ENCODE measurements at regions not wholly inside any gene's neighbourhood (a gene's known extent, or its start where the extent isn't known, plus 50 kb on each side); places are given as distances from the start of the nearest gene placed in this dataset.
"Not testable (repeated sequence)": the region's sequence is repeated elsewhere in the genome, so short reads cannot be mapped to it uniquely, and the experiment has no call there.

- no peak for ATAC-seq (replicated peaks in 1 of 2)
- Mint-ChIP-seq H3K4me1 (ENCODE audit: low read depth) (no peaks in the 10 kb centered on the region), H3K36me3 (ENCODE audit: insufficient read depth in 2 of 2) (no peaks in the 10 kb centered on the region)
Observed at GRCh38 chrX:75673468-75673867, 111.6 kb downstream of the MAGEE2 start.

GRCh38 chrX:75655627-75656026 lies 129.4 kb downstream of the MAGEE2 start:
- Mint-ChIP-seq H3K4me3 (no peak overlapping the region), H3K36me3 (ENCODE audit: insufficient read depth in 2 of 2) (peaks cover 4 to 5% of the 10 kb centered on the region in 2 donors), H3K27me3 (ENCODE audit: low read depth) (peaks cover 27% of the 10 kb centered on the region), H3K27ac (no peak overlapping the region), H3K9me3 (peaks cover 5 to 9% of the 10 kb centered on the region in 2 donors), H3K4me1 (ENCODE audit: low read depth) (no peaks in the 10 kb centered on the region)
- DNase-seq (no peak), ATAC-seq (replicated peaks in 1 of 2) (no peak)

More at GRCh38 chrX:75673468-75673867, 111.6 kb downstream of the MAGEE2 start:
- H3K27ac Mint-ChIP-seq: no peak overlapping the region
- peaks cover 14% of the 10 kb centered on the region for H3K27me3 Mint-ChIP-seq (ENCODE audit: low read depth)
- DNase-seq: no peak
- H3K9me3 Mint-ChIP-seq: peaks cover 0 to 8% of the 10 kb centered on the region in 2 donors
- no peak overlapping the region for H3K4me3 Mint-ChIP-seq

- Mint-ChIP-seq H3K4me3 (no peak overlapping the region), H3K27me3 (ENCODE audit: low read depth) (peaks cover 7% of the 10 kb centered on the region), H3K27ac (no peak overlapping the region), H3K4me1 (ENCODE audit: low read depth) (peaks cover 5% of the 10 kb centered on the region), H3K9me3 (peaks cover 8 to 16% of the 10 kb centered on the region in 2 donors), H3K36me3 (ENCODE audit: insufficient read depth in 2 of 2) (peaks cover 8 to 11% of the 10 kb centered on the region in 2 donors)
- no peak for ATAC-seq (replicated peaks in 1 of 2)
- DNase-seq: no peak
Observed at GRCh38 chrX:75649829-75650228, 127.0 kb upstream of the ZDHHC15 start.

- Mint-ChIP-seq H3K4me1 (ENCODE audit: low read depth) (peaks cover 5% of the 10 kb centered on the region), H3K27me3 (ENCODE audit: low read depth) (peaks cover 7% of the 10 kb centered on the region), H3K27ac (no peak overlapping the region), H3K4me3 (no peak overlapping the region), H3K9me3 (peaks cover 9 to 16% of the 10 kb centered on the region in 2 donors), H3K36me3 (ENCODE audit: insufficient read depth in 2 of 2) (peaks cover 8 to 11% of the 10 kb centered on the region in 2 donors)
- DNase-seq (no peak), ATAC-seq (replicated peaks in 1 of 2) (no peak)
Observed at GRCh38 chrX:75648803-75649588, 126.2 kb upstream of the ZDHHC15 start.

- Mint-ChIP-seq H3K9me3 (peaks cover 0 to 5% of the 10 kb centered on the region in 2 donors), H3K36me3 (ENCODE audit: insufficient read depth in 2 of 2) (peaks cover 3 to 5% of the 10 kb centered on the region in 2 donors), H3K4me1 (ENCODE audit: low read depth) (peaks cover 9% of the 10 kb centered on the region), H3K4me3 (no peak overlapping the region), H3K27ac (no peak overlapping the region), H3K27me3 (ENCODE audit: low read depth) (no peaks in the 10 kb centered on the region)
- ATAC-seq (replicated peaks in 1 of 2): peak; percentile 28 to 54
- no peak for DNase-seq
Observed at GRCh38 chrX:75642811-75643361, 120.0 kb upstream of the ZDHHC15 start.

GRCh38 chrX:75638332-75638731 lies 115.5 kb upstream of the ZDHHC15 start:
- Mint-ChIP-seq H3K4me1 (ENCODE audit: low read depth) (peaks cover 9% of the 10 kb centered on the region), H3K36me3 (ENCODE audit: insufficient read depth in 2 of 2) (peaks cover 2 to 5% of the 10 kb centered on the region in 2 donors), H3K27me3 (ENCODE audit: low read depth) (peaks cover 17% of the 10 kb centered on the region), H3K4me3 (no peak overlapping the region), H3K9me3 (peaks cover 0 to 4% of the 10 kb centered on the region in 2 donors), H3K27ac (no peak overlapping the region)
- DNase-seq (no peak), ATAC-seq (replicated peaks in 1 of 2) (no peak)

GRCh38 chrX:75625232-75625631 lies 102.4 kb upstream of the ZDHHC15 start:
- DNase-seq (no peak), ATAC-seq (replicated peaks in 1 of 2) (no peak)
- Mint-ChIP-seq H3K27ac (no peak overlapping the region), H3K4me3 (no peak overlapping the region), H3K27me3 (ENCODE audit: low read depth) (peaks cover 13% of the 10 kb centered on the region), H3K36me3 (ENCODE audit: insufficient read depth in 2 of 2) (no peaks in the 10 kb centered on the region), H3K9me3 (no peaks in the 10 kb centered on the region), H3K4me1 (ENCODE audit: low read depth) (peaks cover 8% of the 10 kb centered on the region)

GRCh38 chrX:75623535-75623934 lies 100.7 kb upstream of the ZDHHC15 start:
- DNase-seq (no peak), ATAC-seq (replicated peaks in 1 of 2) (no peak)
- Mint-ChIP-seq H3K27ac (no peak overlapping the region), H3K4me1 (ENCODE audit: low read depth) (peaks cover 8% of the 10 kb centered on the region), H3K4me3 (no peak overlapping the region), H3K27me3 (ENCODE audit: low read depth) (peaks cover 11% of the 10 kb centered on the region), H3K9me3 (peaks cover 0 to 1% of the 10 kb centered on the region in 2 donors), H3K36me3 (ENCODE audit: insufficient read depth in 2 of 2) (peaks cover 0 to 3% of the 10 kb centered on the region in 2 donors)

- Mint-ChIP-seq H3K27me3 (ENCODE audit: low read depth) (peaks cover 25% of the 10 kb centered on the region), H3K4me1 (ENCODE audit: low read depth) (no peaks in the 10 kb centered on the region)
Observed at GRCh38 chrX:75609406-75609805, 86.6 kb upstream of the ZDHHC15 start.

GRCh38 chrX:75603833-75604232 lies 81.0 kb upstream of the ZDHHC15 start:
- H3K4me3 Mint-ChIP-seq: no peak overlapping the region
- no peak overlapping the region for H3K27ac Mint-ChIP-seq
- peaks cover 2 to 3% of the 10 kb centered on the region in 2 donors for H3K9me3 Mint-ChIP-seq
- no peaks in the 10 kb centered on the region for H3K4me1 Mint-ChIP-seq (ENCODE audit: low read depth)
- peaks cover 23% of the 10 kb centered on the region for H3K27me3 Mint-ChIP-seq (ENCODE audit: low read depth)
- ATAC-seq (replicated peaks in 1 of 2): no peak
- no peaks in the 10 kb centered on the region for H3K36me3 Mint-ChIP-seq (ENCODE audit: insufficient read depth in 2 of 2)
- DNase-seq: no peak

More at GRCh38 chrX:75609406-75609805, 86.6 kb upstream of the ZDHHC15 start:
- no peak overlapping the region for H3K4me3 Mint-ChIP-seq
- H3K9me3 Mint-ChIP-seq: peaks cover 3 to 6% of the 10 kb centered on the region in 2 donors
- no peak overlapping the region for H3K27ac Mint-ChIP-seq
- DNase-seq (no peak), ATAC-seq (replicated peaks in 1 of 2) (no peak)
- peaks cover 1 to 7% of the 10 kb centered on the region in 2 donors for H3K36me3 Mint-ChIP-seq (ENCODE audit: insufficient read depth in 2 of 2)

GRCh38 chrX:75602022-75602421 lies 79.2 kb upstream of the ZDHHC15 start:
- not testable (repeated sequence) for H3K4me1 Mint-ChIP-seq (ENCODE audit: low read depth); H3K4me3 Mint-ChIP-seq; ATAC-seq (replicated peaks in 1 of 2); DNase-seq; H3K36me3 Mint-ChIP-seq (ENCODE audit: insufficient read depth in 2 of 2); H3K27ac Mint-ChIP-seq; H3K9me3 Mint-ChIP-seq
- H3K27me3 Mint-ChIP-seq (ENCODE audit: low read depth): peaks cover 20% of the 10 kb centered on the region

- Mint-ChIP-seq H3K9me3 (peaks cover 3% of the 10 kb centered on the region in 2 donors), H3K4me1 (ENCODE audit: low read depth) (no peaks in the 10 kb centered on the region), H3K36me3 (ENCODE audit: insufficient read depth in 2 of 2) (no peaks in the 10 kb centered on the region), H3K27ac (no peak overlapping the region), H3K27me3 (ENCODE audit: low read depth) (peaks cover 17% of the 10 kb centered on the region), H3K4me3 (no peak overlapping the region)
- DNase-seq (no peak), ATAC-seq (replicated peaks in 1 of 2) (no peak)
Observed at GRCh38 chrX:75596178-75596577, 73.3 kb upstream of the ZDHHC15 start.

GRCh38 chrX:75593186-75593585 lies 70.3 kb upstream of the ZDHHC15 start:
- not testable (repeated sequence) for H3K9me3 Mint-ChIP-seq; H3K27ac Mint-ChIP-seq; H3K36me3 Mint-ChIP-seq (ENCODE audit: insufficient read depth in 2 of 2); ATAC-seq (replicated peaks in 1 of 2); H3K4me3 Mint-ChIP-seq; DNase-seq; H3K4me1 Mint-ChIP-seq (ENCODE audit: low read depth)
- H3K27me3 Mint-ChIP-seq (ENCODE audit: low read depth): peaks cover 13% of the 10 kb centered on the region
